ENCODE measurements at regions not wholly inside any gene's neighbourhood (a gene's known extent, or its start where the extent isn't known, plus 50 kb on each side); places are given as distances from the start of the nearest gene placed in this dataset.

DNA sequence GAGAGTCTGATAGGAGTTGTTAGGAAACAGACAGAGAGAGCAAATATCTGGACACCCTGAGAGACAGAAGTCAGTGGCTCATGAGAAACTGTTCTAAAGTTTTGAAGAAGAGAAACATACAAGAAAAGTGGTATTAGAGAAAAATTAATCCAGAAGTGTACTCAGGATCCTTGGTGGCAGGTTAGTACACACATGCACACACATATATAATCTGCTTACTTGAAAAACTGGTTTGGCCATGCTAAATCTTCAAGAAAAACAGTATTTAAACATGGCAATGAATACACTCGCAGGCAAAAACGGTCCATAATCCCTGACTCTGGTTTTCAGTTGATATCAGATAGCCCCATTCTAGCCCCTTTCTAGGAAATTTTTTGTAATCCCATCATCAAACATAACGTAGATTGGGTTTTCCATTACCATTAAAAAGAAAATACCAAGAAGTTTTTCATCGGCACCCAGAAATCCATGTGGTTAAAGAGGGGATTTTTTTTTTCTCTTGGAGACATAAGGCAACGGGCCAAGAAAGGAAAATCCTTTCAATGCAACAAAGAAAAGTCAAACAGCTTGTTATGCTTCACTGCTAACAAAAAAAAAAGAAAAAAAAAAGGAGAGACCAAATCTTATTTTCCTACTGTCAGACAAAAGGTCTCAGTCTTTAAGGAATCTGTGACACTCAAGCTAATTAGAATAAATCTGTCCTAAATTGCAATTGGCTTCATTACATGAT, 178.0 kb upstream of the MIR17HG start:
- no TSS peak for BruUV-seq (replicated peaks)
- no peak overlapping the region for H3K27ac ChIP-seq (ENCODE audit: low read depth, low read length)
- no peaks in the 10 kb centered on the region for H4K20me1 ChIP-seq (ENCODE audit: insufficient read depth)
- peaks cover 12% of the 10 kb centered on the region; the same call in 1 of the 2 replicates for H3K27me3 ChIP-seq (ENCODE audit: insufficient read depth, low read length)
- H3K36me3 ChIP-seq (ENCODE audit: control insufficient read depth in 1 of 2, insufficient read depth in 2 of 2, low read length in 2 of 2), result no peaks in the 10 kb centered on the region
- no peak overlapping the region for H3K4me2 ChIP-seq (ENCODE audit: low read length)
- no peaks in the 10 kb centered on the region for H3K4me1 ChIP-seq (ENCODE audit: control insufficient read depth in 1 of 2, insufficient read depth in 2 of 2, low read length in 2 of 2)
- H3K4me3 ChIP-seq (replicated peaks in 1 of 2; ENCODE audit: low read depth in 1 of 2, low read length in 2 of 2), result no peak overlapping the region
- no peak for DNase-seq (ENCODE audit: low read depth, low spot score)
- ChIA-PET POLR2A (no interaction called here), CTCF (no interaction called here), RAD21 (ENCODE audit: low non-redundant PET in 1 of 2, low total read pairs in 2 of 2, uncharacterized antibody in 2 of 2, unreplicated experiment in 2 of 2) (no interaction called here)
- no peak overlapping the region for H2AFZ ChIP-seq (ENCODE audit: low read depth, low read length, poor library complexity, severe bottlenecking)
- H3K9ac ChIP-seq (ENCODE audit: low read length), result no peak overlapping the region
- no peaks in the 10 kb centered on the region for H3K79me2 ChIP-seq (ENCODE audit: insufficient read depth, low read length)
- ATAC-seq, result no peak
- TF ChIP-seq JUND (IDR thresholded peaks at IDR 0.05) (no peak), ELF1 (IDR thresholded peaks at IDR 0.05; ENCODE audit: borderline replicate concordance, low read depth) (no peak), SIN3A (IDR thresholded peaks at IDR 0.05; ENCODE audit: low read depth) (no peak), CEBPB (IDR thresholded peaks at IDR 0.05; ENCODE audit: low read depth) (no peak), EGR1 (IDR thresholded peaks at IDR 0.05; ENCODE audit: low read depth) (no peak), POLR2A (IDR thresholded peaks at IDR 0.05; ENCODE audit: borderline replicate concordance, extremely low read depth, insufficient read depth, insufficient read length) (no peak)
- no peaks in the 10 kb centered on the region for H3K9me2 ChIP-seq (ENCODE audit: insufficient read depth)
- intact Hi-C loops (cut with micrococcal nuclease), result no loop called here
- H3K9me3 ChIP-seq (ENCODE audit: control insufficient read depth in 1 of 2, insufficient read depth in 1 of 2, low read depth in 1 of 2, low read length in 2 of 2), result 0 out of 4 replicates have a peak, but pooled peaks cover 0 to 4% of the 10 kb centered on the region in 2 experiments

DNA sequence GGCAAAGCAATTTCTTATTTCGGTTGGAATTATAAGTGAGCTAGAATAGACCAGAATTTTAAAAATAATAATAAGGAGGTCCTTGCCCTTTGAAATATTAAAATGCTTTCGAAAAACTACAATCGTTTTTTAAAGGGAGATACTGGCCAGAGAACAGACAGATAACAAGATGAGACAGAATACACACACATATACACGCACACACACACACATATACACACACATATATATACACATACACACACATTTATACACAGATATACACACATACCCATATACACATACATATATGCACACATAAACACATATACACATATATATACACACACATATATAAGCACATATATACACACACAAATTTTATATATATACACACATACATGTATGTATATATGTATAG, 175.3 kb upstream of the MIR17HG start:
- H2AFZ ChIP-seq (ENCODE audit: low read depth, low read length, poor library complexity, severe bottlenecking), result no peak overlapping the region
- peaks cover 12% of the 10 kb centered on the region; the same call in 1 of the 2 replicates for H3K27me3 ChIP-seq (ENCODE audit: insufficient read depth, low read length)
- H3K79me2 ChIP-seq (ENCODE audit: insufficient read depth, low read length), result no peaks in the 10 kb centered on the region
- H3K9me2 ChIP-seq (ENCODE audit: insufficient read depth), result no peaks in the 10 kb centered on the region
- DNase-seq (ENCODE audit: low read depth, low spot score) (no peak), ATAC-seq (no peak)
- 0 out of 4 replicates have a peak, but pooled peaks cover 0 to 4% of the 10 kb centered on the region in 2 experiments for H3K9me3 ChIP-seq (ENCODE audit: control insufficient read depth in 1 of 2, insufficient read depth in 1 of 2, low read depth in 1 of 2, low read length in 2 of 2)
- H3K9ac ChIP-seq (ENCODE audit: low read length), result no peak overlapping the region
- intact Hi-C loops (cut with micrococcal nuclease), result no loop called here
- H3K36me3 ChIP-seq (ENCODE audit: control insufficient read depth in 1 of 2, insufficient read depth in 2 of 2, low read length in 2 of 2), result no peaks in the 10 kb centered on the region
- BruUV-seq (replicated peaks), result no TSS peak
- H3K27ac ChIP-seq (ENCODE audit: low read depth, low read length), result no peak overlapping the region
- no peak overlapping the region for H3K4me3 ChIP-seq (replicated peaks in 1 of 2; ENCODE audit: low read depth in 1 of 2, low read length in 2 of 2)
- no peak overlapping the region for H3K4me2 ChIP-seq (ENCODE audit: low read length)
- RAD21 ChIA-PET (ENCODE audit: low non-redundant PET in 1 of 2, low total read pairs in 2 of 2, uncharacterized antibody in 2 of 2, unreplicated experiment in 2 of 2), result no interaction called here
- no peaks in the 10 kb centered on the region for H4K20me1 ChIP-seq (ENCODE audit: insufficient read depth)
- CTCF ChIA-PET, result no interaction called here
- POLR2A ChIA-PET, result no interaction called here
- H3K4me1 ChIP-seq (ENCODE audit: control insufficient read depth in 1 of 2, insufficient read depth in 2 of 2, low read length in 2 of 2), result no peaks in the 10 kb centered on the region
- TF ChIP-seq ZNF274 (IDR thresholded peaks at IDR 0.05; ENCODE audit: low read depth, low read length) (no peak), POLR2AphosphoS5 (IDR thresholded peaks at IDR 0.05; ENCODE audit: low read depth, low read length) (no peak), CBX3 (IDR thresholded peaks at IDR 0.05; ENCODE audit: low read depth) (no peak), EZH2phosphoT487 (IDR thresholded peaks at IDR 0.05; ENCODE audit: borderline replicate concordance) (no peak), REST (IDR thresholded peaks at IDR 0.05; ENCODE audit: low read depth) (no peak), RAD21 (IDR thresholded peaks at IDR 0.05; ENCODE audit: low read depth) (no peak), JUND (IDR thresholded peaks at IDR 0.05) (no peak), EGR1 (IDR thresholded peaks at IDR 0.05; ENCODE audit: low read depth) (no peak), ELF1 (IDR thresholded peaks at IDR 0.05; ENCODE audit: borderline replicate concordance, low read depth) (no peak)
- TF ChIP-seq, protein P1, sequence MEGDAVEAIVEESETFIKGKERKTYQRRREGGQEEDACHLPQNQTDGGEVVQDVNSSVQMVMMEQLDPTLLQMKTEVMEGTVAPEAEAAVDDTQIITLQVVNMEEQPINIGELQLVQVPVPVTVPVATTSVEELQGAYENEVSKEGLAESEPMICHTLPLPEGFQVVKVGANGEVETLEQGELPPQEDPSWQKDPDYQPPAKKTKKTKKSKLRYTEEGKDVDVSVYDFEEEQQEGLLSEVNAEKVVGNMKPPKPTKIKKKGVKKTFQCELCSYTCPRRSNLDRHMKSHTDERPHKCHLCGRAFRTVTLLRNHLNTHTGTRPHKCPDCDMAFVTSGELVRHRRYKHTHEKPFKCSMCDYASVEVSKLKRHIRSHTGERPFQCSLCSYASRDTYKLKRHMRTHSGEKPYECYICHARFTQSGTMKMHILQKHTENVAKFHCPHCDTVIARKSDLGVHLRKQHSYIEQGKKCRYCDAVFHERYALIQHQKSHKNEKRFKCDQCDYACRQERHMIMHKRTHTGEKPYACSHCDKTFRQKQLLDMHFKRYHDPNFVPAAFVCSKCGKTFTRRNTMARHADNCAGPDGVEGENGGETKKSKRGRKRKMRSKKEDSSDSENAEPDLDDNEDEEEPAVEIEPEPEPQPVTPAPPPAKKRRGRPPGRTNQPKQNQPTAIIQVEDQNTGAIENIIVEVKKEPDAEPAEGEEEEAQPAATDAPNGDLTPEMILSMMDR (IDR thresholded peaks at IDR 0.05 in 2 of 3, conservative IDR thresholded peaks at IDR 0.05 in 1 of 3; ENCODE audit: borderline replicate concordance in 1 of 3, insufficient read depth in 1 of 3, low read depth in 2 of 3, low read length in 2 of 3), result no peak

All from HCT116 (cell line).